HepG2 (cell line): ENCODE measurements at regions not wholly inside any gene's neighbourhood (a gene's known extent, or its start where the extent isn't known, plus 50 kb on each side); places are given as distances from the start of the nearest gene placed in this dataset.

Experiments
- ATAC-seq: fragments of 200-7000 bp; cut with Tn5 transposase; 3 replicates; pipeline ENCODE4 v1.9.1; 2020; ENCODE audit warnings: mild to moderate bottlenecking, moderate library complexity
- BruUV-seq: library from RNA; stranded (reverse); fragments of 400-500 nt; replicated peaks from 2 replicates; lab custom pipeline; 2021; lab: Mats Ljungman, UMichigan
- CTCF ChIA-PET: fragments of 300-600 bp; formaldehyde crosslinking; extraction: SDS; loops from one replicate; lab custom pipeline; 2021; ENCODE audit warnings: low total read pairs, inconsistent platforms, low intra/inter-chr PET ratio; lab: Yijun Ruan, JAX
- POLR2A ChIA-PET: fragments of 350-600 bp; sonication (Branson Sonifier 250); formaldehyde crosslinking; loops from one replicate; lab custom pipeline; 2020; ENCODE audit warnings: antibody characterized with exemption, inconsistent platforms; lab: Yijun Ruan, JAX
- DNase-seq: peaks from one replicate; pipeline ENCODE4 v3.0.0-alpha.2; 2015; ENCODE audit warnings: low spot score
- FAIRE-seq: peaks from 3 replicates; lab custom pipeline; 2011; peaks lifted over from hg19 to GRCh38; lab: Jason Lieb, UNC
- H2AFZ ChIP-seq: one replicate; pipeline ENCODE4 v1.6.1; 2011; ENCODE audit warnings: low read length, inconsistent platforms
- H3K27ac ChIP-seq: fragments of 300-600 bp; 3 replicates; pipeline ENCODE4 v1.8.0; 2011; ENCODE audit warnings: mixed run types, mild to moderate bottlenecking, mixed read lengths, low read length, inconsistent platforms; ENCODE audit not compliant: insufficient read depth; ENCODE audit errors: extremely low read length
- H3K27me3 ChIP-seq, 2 experiments: fragments of 200-600 bp in 1 of 2; 2 replicates in 1 of 2; 3 replicates in 1 of 2; pipeline versions ENCODE4 v1.6.0 to v1.8.0; 2011; ENCODE audit warnings: low read length in 2 of 2, mild to moderate bottlenecking in 2 of 2, moderate library complexity in 2 of 2, inconsistent platforms in 1 of 2; ENCODE audit not compliant: insufficient read depth in 2 of 2, control insufficient read depth in 1 of 2
- H3K36me3 ChIP-seq, 2 experiments: fragments of 200-600 bp in 1 of 2; replicated peaks in 1 of 2; 2 replicates in 1 of 2; 3 replicates in 1 of 2; pipeline versions ENCODE4 v1.5.1 to v1.8.0; 2011; ENCODE audit warnings: low read length in 2 of 2, inconsistent platforms in 1 of 2; ENCODE audit not compliant: insufficient read depth in 2 of 2, control insufficient read depth in 1 of 2
- H3K4me1 ChIP-seq: 2 replicates; pipeline ENCODE4 v1.5.1; 2012; ENCODE audit warnings: low read length, inconsistent platforms; ENCODE audit not compliant: insufficient read depth
- H3K4me2 ChIP-seq: 2 replicates; pipeline ENCODE4 v1.6.0; 2011; ENCODE audit warnings: low read depth, low read length, inconsistent platforms
- H3K4me3 ChIP-seq, 3 experiments: fragments of 200-600 bp in 1 of 3; sonication (generic), shearing (Covaris generic) in 1 of 3; replicated peaks in 1 of 3; 2 replicates each; pipeline ENCODE4 v1.5.1; 2011 to 2016; ENCODE audit warnings: low read length in 3 of 3, inconsistent platforms in 2 of 3, low read depth in 2 of 3, mild to moderate bottlenecking in 2 of 3, control low read depth in 1 of 3, mixed read lengths in 1 of 3; ENCODE audit not compliant: insufficient read depth in 1 of 3
- H3K79me2 ChIP-seq: one replicate; pipeline ENCODE4 v1.6.1; 2011; ENCODE audit warnings: low read length, inconsistent platforms; ENCODE audit not compliant: insufficient read depth
- H3K9ac ChIP-seq: 2 replicates; pipeline ENCODE4 v1.6.0; 2011; ENCODE audit warnings: mild to moderate bottlenecking, low read depth, low read length, inconsistent platforms; ENCODE audit not compliant: insufficient read depth
- H3K9me3 ChIP-seq: 2 replicates; pipeline ENCODE4 v1.5.1; 2012; ENCODE audit warnings: mild to moderate bottlenecking, low read length
- H4K20me1 ChIP-seq: 2 replicates; pipeline ENCODE4 v1.6.0; 2011; ENCODE audit warnings: inconsistent platforms, mild to moderate bottlenecking, low read length, moderate library complexity; ENCODE audit not compliant: insufficient read depth
- CBX2 ChIP-seq, 2 experiments: fragments of 200-600 bp in 1 of 2; sonication (generic); formaldehyde crosslinking in 1 of 2; IDR thresholded peaks; 2 replicates each; pipeline versions ENCODE4 v1.7.0 to v1.8.1; 2018 to 2022; ENCODE audit warnings: low read depth in 2 of 2, low read length in 1 of 2, mild to moderate bottlenecking in 1 of 2, missing genetic modification reagents in 1 of 2
- FOXJ3 ChIP-seq: sonication (generic); formaldehyde crosslinking; IDR thresholded peaks from 2 replicates; pipeline ENCODE4 v1.4.0; 2020; ENCODE audit warnings: missing genetic modification reagents, mild to moderate bottlenecking, borderline replicate concordance
- RBFOX2 ChIP-seq: fragments of 200-400 bp; formaldehyde crosslinking; IDR thresholded peaks from 2 replicates; pipeline ENCODE4 v1.6.1; 2017; ENCODE audit warnings: low read depth, mild to moderate bottlenecking, low read length
- SETDB1 ChIP-seq: sonication (generic); formaldehyde crosslinking; IDR thresholded peaks from 2 replicates; pipeline ENCODE4 v1.5.1; 2020; ENCODE audit warnings: missing genetic modification reagents, mild to moderate bottlenecking, borderline replicate concordance
- SNAI1 ChIP-seq: sonication (generic); formaldehyde crosslinking; IDR thresholded peaks from 2 replicates; pipeline ENCODE4 v1.5.0; 2020; ENCODE audit warnings: mild to moderate bottlenecking, missing genetic modification reagents, borderline replicate concordance
- SOX6 ChIP-seq, 2 experiments: fragments of 450-650 bp in 1 of 2; sonication (generic) in 1 of 2; formaldehyde crosslinking in 1 of 2; IDR thresholded peaks; 2 replicates each; pipeline versions ENCODE4 v1.4.0 to v1.6.1; 2017 to 2020; ENCODE audit warnings: antibody characterized with exemption in 1 of 2, mild to moderate bottlenecking in 1 of 2, missing genetic modification reagents in 1 of 2
- ZKSCAN8 ChIP-seq: IDR thresholded peaks from 2 replicates; pipeline ENCODE4 v1.6.1; 2016; ENCODE audit warnings: borderline replicate concordance, missing genetic modification reagents, missing compliant biosample characterization
- ZNF20 ChIP-seq: sonication (generic); formaldehyde crosslinking; IDR thresholded peaks from 2 replicates; pipeline ENCODE4 v1.4.0; 2020; ENCODE audit warnings: mild to moderate bottlenecking, moderate library complexity, missing genetic modification reagents
- ZNF329 ChIP-seq: sonication (generic); formaldehyde crosslinking; IDR thresholded peaks from 2 replicates; pipeline ENCODE4 v1.9.0; 2021; ENCODE audit warnings: low read depth, mild to moderate bottlenecking, missing genetic modification reagents
- ZNF619 ChIP-seq: sonication (generic); formaldehyde crosslinking; IDR thresholded peaks from 2 replicates; pipeline ENCODE4 v1.4.0; 2020; ENCODE audit warnings: mild to moderate bottlenecking, missing genetic modification reagents
- ZNF780A ChIP-seq: sonication (generic); formaldehyde crosslinking; IDR thresholded peaks from 2 replicates; pipeline ENCODE4 v1.8.0; 2022; ENCODE audit warnings: mild to moderate bottlenecking, missing genetic modification reagents, moderate library complexity
- ZSCAN31 ChIP-seq: sonication (generic); formaldehyde crosslinking; IDR thresholded peaks from 2 replicates; pipeline ENCODE4 v1.5.0; 2020; ENCODE audit warnings: low read depth, mild to moderate bottlenecking, missing genetic modification reagents
- WGBS: methylation state at CpG from one replicate; pipeline ENCODE4 v1.1.6; 2017; ENCODE audit warnings: low lambda C conversion rate; 5-methylcytosine and 5-hydroxymethylcytosine counted together
- in situ Hi-C: cut with HindIII; loops from 2 replicates; pipeline ENCODE4 v1.10.0; 2017; ENCODE audit warnings: low pct_unique_long_range_greater_than_20kb; ENCODE audit not compliant: extremely low pct_ligation_motif_present
- intact Hi-C: fragments of 100-400 bp; cut with micrococcal nuclease; formaldehyde crosslinking; loops from one replicate; pipeline ENCODE4 v1.10.0; 2022; ENCODE audit not compliant: unreplicated experiment
- TF ChIP-seq, protein P1 (sequence below): sonication (generic); formaldehyde crosslinking; IDR thresholded peaks from 2 replicates; pipeline ENCODE4 v1.5.1; 2020; ENCODE audit warnings: mild to moderate bottlenecking, missing genetic modification reagents, borderline replicate concordance
- TF ChIP-seq, protein P2 (sequence below): sonication (generic); formaldehyde crosslinking; IDR thresholded peaks from 2 replicates; pipeline ENCODE4 v1.8.0; 2022; ENCODE audit warnings: low read depth, missing genetic modification reagents

- no peaks in the 10 kb centered on the region for H3K4me1 ChIP-seq
- no TSS peak for BruUV-seq
- H3K27me3 ChIP-seq = 0 out of 5 replicates have a peak, but pooled peaks cover 0 to 3% of the 10 kb centered on the region in 2 experiments
- ChIA-PET POLR2A (no interaction called here), CTCF (no interaction called here)
- H3K9ac ChIP-seq = no peak overlapping the region
- no peak for FAIRE-seq
- WGBS = 0% methylated on average over 1 of the region's 1 CpG
- no peak for TF ChIP-seq RBFOX2
- intact Hi-C loops (no loop called here), in situ Hi-C loops (no loop called here)
- no peak for ATAC-seq
- no peak for DNase-seq
- H2AFZ ChIP-seq = no peak overlapping the region
- no peaks in the 10 kb centered on the region for H3K36me3 ChIP-seq
- no peaks in the 10 kb centered on the region for H4K20me1 ChIP-seq
- H3K4me2 ChIP-seq = no peak overlapping the region
- no peak overlapping the region for H3K4me3 ChIP-seq
- H3K27ac ChIP-seq = no peak overlapping the region
- no peaks in the 10 kb centered on the region for H3K79me2 ChIP-seq
- H3K9me3 ChIP-seq = no peaks in the 10 kb centered on the region
Observed at GRCh38 chr6:130558131-130558530, 192.3 kb downstream of the TMEM200A start.

DNA sequence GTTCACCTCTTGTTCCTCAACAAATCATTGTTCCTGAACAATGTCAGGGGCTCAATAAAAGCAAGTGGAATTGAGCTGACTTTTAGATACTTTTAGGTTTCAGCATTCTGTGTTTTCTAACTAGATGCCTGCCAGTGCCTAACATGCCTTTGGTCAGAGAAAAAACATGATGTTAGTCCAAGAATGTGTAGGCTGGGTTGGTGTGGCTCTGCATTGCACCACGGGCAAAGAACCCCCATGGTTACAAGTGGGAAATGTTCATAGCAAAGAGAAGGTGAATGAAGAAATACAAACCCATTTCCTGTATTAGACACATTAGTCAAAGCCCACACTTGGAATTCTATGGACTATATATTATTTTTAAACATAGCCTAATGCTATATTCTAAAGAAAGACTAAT is 193.3 kb downstream of the TMEM200A start:
- H3K79me2 ChIP-seq = no peaks in the 10 kb centered on the region
- no peaks in the 10 kb centered on the region for H3K36me3 ChIP-seq
- H3K27me3 ChIP-seq = 0 out of 5 replicates have a peak, but pooled peaks cover 0 to 1% of the 10 kb centered on the region in 2 experiments
- ATAC-seq (no peak), DNase-seq (no peak), FAIRE-seq (no peak)
- H2AFZ ChIP-seq = no peak overlapping the region
- H3K4me2 ChIP-seq = no peak overlapping the region
- ChIA-PET CTCF (no interaction called here), POLR2A (no interaction called here)
- H3K27ac ChIP-seq = no peak overlapping the region
- BruUV-seq = no TSS peak
- intact Hi-C loops (no loop called here), in situ Hi-C loops (no loop called here)
- no peak overlapping the region for H3K9ac ChIP-seq
- WGBS = 0% methylated on average over 1 of the region's 1 CpG
- no peaks in the 10 kb centered on the region for H4K20me1 ChIP-seq
- H3K9me3 ChIP-seq = no peaks in the 10 kb centered on the region
- no peaks in the 10 kb centered on the region for H3K4me1 ChIP-seq
- no peak overlapping the region for H3K4me3 ChIP-seq
- TF ChIP-seq CBX2 (IDR thresholded peaks at IDR 0.05; ENCODE audit: low read depth, low read length) = no peak
- no peak for TF ChIP-seq CBX2 (CRISPR knock-in tag; IDR thresholded peaks at IDR 0.05; ENCODE audit: low read depth)
- no peak for TF ChIP-seq ZNF619
- no peak for TF ChIP-seq SOX6 (IDR thresholded peaks at IDR 0.05)
- no peak for TF ChIP-seq SOX6 (CRISPR knock-in tag; IDR thresholded peaks at IDR 0.05)
- TF ChIP-seq ZSCAN31 (CRISPR knock-in tag) = no peak
- TF ChIP-seq, protein P1, sequence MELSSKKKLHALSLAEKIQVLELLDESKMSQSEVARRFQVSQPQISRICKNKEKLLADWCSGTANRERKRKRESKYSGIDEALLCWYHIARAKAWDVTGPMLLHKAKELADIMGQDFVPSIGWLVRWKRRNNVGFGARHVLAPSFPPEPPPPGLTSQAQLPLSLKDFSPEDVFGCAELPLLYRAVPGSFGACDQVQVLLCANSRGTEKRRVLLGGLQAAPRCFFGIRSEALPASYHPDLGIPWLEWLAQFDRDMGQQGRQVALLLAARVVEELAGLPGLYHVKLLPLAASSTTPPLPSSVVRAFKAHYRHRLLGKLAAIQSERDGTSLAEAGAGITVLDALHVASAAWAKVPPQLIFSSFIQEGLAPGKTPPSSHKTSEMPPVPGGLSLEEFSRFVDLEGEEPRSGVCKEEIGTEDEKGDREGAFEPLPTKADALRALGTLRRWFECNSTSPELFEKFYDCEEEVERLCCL = no peak
- TF ChIP-seq FOXJ3 (CRISPR knock-in tag) = no peak
- no peak for TF ChIP-seq SNAI1 (CRISPR knock-in tag)
- no peak for TF ChIP-seq SETDB1 (CRISPR knock-in tag)
- no peak for TF ChIP-seq ZNF780A (CRISPR knock-in tag)
- TF ChIP-seq ZNF329 = no peak
- TF ChIP-seq ZKSCAN8 = no peak
- TF ChIP-seq, protein P2, sequence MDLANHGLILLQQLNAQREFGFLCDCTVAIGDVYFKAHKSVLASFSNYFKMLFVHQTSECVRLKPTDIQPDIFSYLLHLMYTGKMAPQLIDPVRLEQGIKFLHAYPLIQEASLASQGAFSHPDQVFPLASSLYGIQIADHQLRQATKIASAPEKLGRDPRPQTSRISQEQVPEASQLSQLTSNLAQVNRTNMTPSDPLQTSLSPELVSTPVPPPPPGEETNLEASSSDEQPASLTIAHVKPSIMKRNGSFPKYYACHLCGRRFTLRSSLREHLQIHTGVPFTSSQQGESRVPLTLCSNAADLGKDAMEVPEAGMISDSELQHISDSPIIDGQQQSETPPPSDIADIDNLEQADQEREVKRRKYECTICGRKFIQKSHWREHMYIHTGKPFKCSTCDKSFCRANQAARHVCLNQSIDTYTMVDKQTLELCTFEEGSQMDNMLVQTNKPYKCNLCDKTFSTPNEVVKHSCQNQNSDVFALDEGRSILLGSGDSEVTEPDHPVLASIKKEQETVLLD (CRISPR knock-in tag) = no peak
- no peak for TF ChIP-seq ZNF20 (CRISPR knock-in tag)
